ENCODE measurements at regions not wholly inside any gene's neighbourhood (a gene's known extent, or its start where the extent isn't known, plus 50 kb on each side); places are given as distances from the start of the nearest gene placed in this dataset.

DNA sequence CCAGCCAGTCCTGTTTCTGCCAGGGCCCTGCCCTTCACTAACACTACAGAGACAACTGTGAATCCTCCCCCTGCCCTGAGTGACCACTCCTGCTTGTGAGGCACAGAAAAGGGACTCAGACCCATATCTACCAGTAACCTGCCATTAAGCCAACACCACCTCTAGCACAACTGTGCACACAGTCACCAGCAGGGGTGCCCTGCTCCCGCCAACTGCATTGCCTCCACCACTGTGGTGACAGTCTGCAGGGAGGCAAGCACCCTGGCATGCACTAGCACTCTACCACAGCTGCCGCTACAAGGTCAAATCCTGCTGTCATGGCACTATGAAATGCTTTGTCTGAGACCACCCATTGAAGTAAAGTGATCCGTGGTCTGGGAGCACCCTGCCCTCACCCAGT, 1028.5 kb upstream of the CDH9 start:
- no peak overlapping the region for H3K4me2 ChIP-seq (ENCODE audit: low read length, poor library complexity, severe bottlenecking)
- H3K4ac ChIP-seq (ENCODE audit: low read depth in 1 of 2, low read length in 2 of 2), result no peak overlapping the region
- no peak overlapping the region for H2AK5ac ChIP-seq (ENCODE audit: low read length, severe bottlenecking)
- H3K36me3 ChIP-seq (ENCODE audit: control insufficient read depth in 1 of 2, insufficient read depth in 2 of 2, low read depth in 1 of 2, low read length in 2 of 2), result no peaks in the 10 kb centered on the region
- no peak overlapping the region for H4K8ac ChIP-seq (ENCODE audit: low read length)
- no peak overlapping the region for H2BK15ac ChIP-seq (ENCODE audit: low read depth, poor library complexity, severe bottlenecking)
- H2BK5ac ChIP-seq (ENCODE audit: low read depth, low read length, poor library complexity, severe bottlenecking), result no peak overlapping the region
- H2BK12ac ChIP-seq (ENCODE audit: low read length in 2 of 2), result no peak overlapping the region
- no peak overlapping the region for H3K9ac ChIP-seq (ENCODE audit: low read length)
- H2BK120ac ChIP-seq (ENCODE audit: low read depth, low read length), result no peak overlapping the region
- no peaks in the 10 kb centered on the region for H3K79me1 ChIP-seq (replicated peaks; ENCODE audit: low read length, poor library complexity, severe bottlenecking)
- no peaks in the 10 kb centered on the region for H3K27me3 ChIP-seq (ENCODE audit: control insufficient read depth in 1 of 2, insufficient read depth in 1 of 2, low read length in 2 of 2)
- H2AFZ ChIP-seq (ENCODE audit: low read depth, low read length), result no peak overlapping the region
- no peak for DNase-seq
- H3K18ac ChIP-seq (ENCODE audit: low read depth in 1 of 2, low read length in 2 of 2), result no peak overlapping the region
- no peak overlapping the region for H3K23ac ChIP-seq (ENCODE audit: low read length in 2 of 2)
- H3K4me1 ChIP-seq (ENCODE audit: control insufficient read depth, insufficient read depth, low read depth, low read length), result no peaks in the 10 kb centered on the region
- no peak overlapping the region for H3K4me3 ChIP-seq (ENCODE audit: insufficient read depth in 1 of 2, low read depth in 1 of 2, low read length in 2 of 2)
- H4K91ac ChIP-seq (ENCODE audit: low read length), result no peak overlapping the region
- no peak overlapping the region for H3K27ac ChIP-seq (ENCODE audit: low read length, poor library complexity, severe bottlenecking)
- H3K14ac ChIP-seq (ENCODE audit: low read length in 2 of 2), result no peak overlapping the region
- H3K9me3 ChIP-seq (ENCODE audit: control insufficient read depth, low read length), result no peaks in the 10 kb centered on the region
- 67% methylated on average over 3 of the region's 3 CpGs for WGBS

DNA sequence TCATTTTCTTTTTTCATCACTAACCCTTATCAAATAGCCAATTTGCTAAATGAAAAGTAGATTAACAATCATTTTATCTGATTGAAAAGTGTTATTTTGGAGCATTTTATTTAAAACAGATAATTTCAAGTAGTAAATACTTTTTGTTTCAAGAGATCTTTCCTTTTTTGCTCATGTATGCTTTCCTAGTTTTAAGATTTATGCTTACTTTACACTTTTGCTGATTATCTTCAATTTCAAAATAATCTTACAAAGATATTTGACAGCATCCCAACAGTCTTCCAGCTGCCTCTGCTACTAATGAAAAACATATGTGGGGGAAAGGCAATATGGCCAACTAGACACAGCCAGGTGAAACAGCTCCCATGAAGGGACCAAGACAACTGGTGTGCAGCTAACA, 1027.3 kb upstream of the CDH9 start:
- Histone ChIP-seq H2BK12ac (ENCODE audit: low read length in 2 of 2) (no peak overlapping the region), H4K8ac (ENCODE audit: low read length) (no peak overlapping the region), H2AFZ (ENCODE audit: low read depth, low read length) (no peak overlapping the region), H3K4me2 (ENCODE audit: low read length, poor library complexity, severe bottlenecking) (no peak overlapping the region), H3K14ac (ENCODE audit: low read length in 2 of 2) (no peak overlapping the region), H3K9me3 (ENCODE audit: control insufficient read depth, low read length) (no peaks in the 10 kb centered on the region), H2BK120ac (ENCODE audit: low read depth, low read length) (no peak overlapping the region), H3K4me1 (ENCODE audit: control insufficient read depth, insufficient read depth, low read depth, low read length) (no peaks in the 10 kb centered on the region), H3K4ac (ENCODE audit: low read depth in 1 of 2, low read length in 2 of 2) (no peak overlapping the region), H3K23ac (ENCODE audit: low read length in 2 of 2) (no peak overlapping the region), H3K36me3 (ENCODE audit: control insufficient read depth in 1 of 2, insufficient read depth in 2 of 2, low read depth in 1 of 2, low read length in 2 of 2) (no peaks in the 10 kb centered on the region), H3K18ac (ENCODE audit: low read depth in 1 of 2, low read length in 2 of 2) (no peak overlapping the region), H2AK5ac (ENCODE audit: low read length, severe bottlenecking) (no peak overlapping the region), H3K4me3 (ENCODE audit: insufficient read depth in 1 of 2, low read depth in 1 of 2, low read length in 2 of 2) (no peak overlapping the region), H2BK5ac (ENCODE audit: low read depth, low read length, poor library complexity, severe bottlenecking) (no peak overlapping the region), H4K91ac (ENCODE audit: low read length) (no peak overlapping the region), H3K27ac (ENCODE audit: low read length, poor library complexity, severe bottlenecking) (no peak overlapping the region), H3K27me3 (ENCODE audit: control insufficient read depth in 1 of 2, insufficient read depth in 1 of 2, low read length in 2 of 2) (no peaks in the 10 kb centered on the region), H3K79me1 (replicated peaks; ENCODE audit: low read length, poor library complexity, severe bottlenecking) (no peaks in the 10 kb centered on the region), H3K9ac (ENCODE audit: low read length) (no peak overlapping the region), H2BK15ac (ENCODE audit: low read depth, poor library complexity, severe bottlenecking) (no peak overlapping the region)
- no peak for DNase-seq

DNA sequence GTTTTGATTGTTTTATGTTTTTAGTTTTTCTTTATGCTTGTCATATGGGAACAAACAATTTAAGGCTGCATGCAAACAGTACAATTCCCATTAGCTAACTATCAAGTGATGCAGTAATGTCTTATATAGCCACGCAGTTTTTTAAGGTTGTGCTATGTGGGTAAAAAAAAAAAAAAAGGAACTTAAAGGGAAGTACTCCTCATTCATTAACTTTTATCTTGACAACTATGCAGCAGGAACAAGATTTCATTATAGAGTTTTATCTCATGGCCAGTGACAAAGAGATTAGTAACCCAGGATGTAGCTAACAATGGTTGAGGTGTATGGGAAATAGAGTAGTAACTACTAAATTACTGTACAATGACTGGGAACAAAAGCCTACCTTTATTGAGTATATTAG, 1008.2 kb upstream of the CDH9 start:
- no peak overlapping the region for H2AK5ac ChIP-seq (ENCODE audit: low read length, severe bottlenecking)
- no peak overlapping the region for H3K9ac ChIP-seq (ENCODE audit: low read length)
- H3K23ac ChIP-seq (ENCODE audit: low read length in 2 of 2), result no peak overlapping the region
- no CpG with 5 or more reads among the region's 1 CpG for WGBS
- H2BK5ac ChIP-seq (ENCODE audit: low read depth, low read length, poor library complexity, severe bottlenecking), result no peak overlapping the region
- no peaks in the 10 kb centered on the region for H3K79me1 ChIP-seq (replicated peaks; ENCODE audit: low read length, poor library complexity, severe bottlenecking)
- no peak overlapping the region for H3K4me2 ChIP-seq (ENCODE audit: low read length, poor library complexity, severe bottlenecking)
- H4K91ac ChIP-seq (ENCODE audit: low read length), result no peak overlapping the region
- H2AFZ ChIP-seq (ENCODE audit: low read depth, low read length), result no peak overlapping the region
- H3K27me3 ChIP-seq (ENCODE audit: control insufficient read depth in 1 of 2, insufficient read depth in 1 of 2, low read length in 2 of 2), result no peaks in the 10 kb centered on the region
- no peak overlapping the region for H3K4ac ChIP-seq (ENCODE audit: low read depth in 1 of 2, low read length in 2 of 2)
- H3K9me3 ChIP-seq (ENCODE audit: control insufficient read depth, low read length), result peaks cover 6% of the 10 kb centered on the region
- no peaks in the 10 kb centered on the region for H3K36me3 ChIP-seq (ENCODE audit: control insufficient read depth in 1 of 2, insufficient read depth in 2 of 2, low read depth in 1 of 2, low read length in 2 of 2)
- H3K4me3 ChIP-seq (ENCODE audit: insufficient read depth in 1 of 2, low read depth in 1 of 2, low read length in 2 of 2), result no peak overlapping the region
- H3K18ac ChIP-seq (ENCODE audit: low read depth in 1 of 2, low read length in 2 of 2), result no peak overlapping the region
- no peak overlapping the region for H3K27ac ChIP-seq (ENCODE audit: low read length, poor library complexity, severe bottlenecking)
- no peak overlapping the region for H2BK120ac ChIP-seq (ENCODE audit: low read depth, low read length)
- no peak for DNase-seq
- H4K8ac ChIP-seq (ENCODE audit: low read length), result no peak overlapping the region
- H3K4me1 ChIP-seq (ENCODE audit: control insufficient read depth, insufficient read depth, low read depth, low read length), result no peaks in the 10 kb centered on the region
- no peak overlapping the region for H2BK12ac ChIP-seq (ENCODE audit: low read length in 2 of 2)
- no peak overlapping the region for H2BK15ac ChIP-seq (ENCODE audit: low read depth, poor library complexity, severe bottlenecking)
- H3K14ac ChIP-seq (ENCODE audit: low read length in 2 of 2), result no peak overlapping the region

DNA sequence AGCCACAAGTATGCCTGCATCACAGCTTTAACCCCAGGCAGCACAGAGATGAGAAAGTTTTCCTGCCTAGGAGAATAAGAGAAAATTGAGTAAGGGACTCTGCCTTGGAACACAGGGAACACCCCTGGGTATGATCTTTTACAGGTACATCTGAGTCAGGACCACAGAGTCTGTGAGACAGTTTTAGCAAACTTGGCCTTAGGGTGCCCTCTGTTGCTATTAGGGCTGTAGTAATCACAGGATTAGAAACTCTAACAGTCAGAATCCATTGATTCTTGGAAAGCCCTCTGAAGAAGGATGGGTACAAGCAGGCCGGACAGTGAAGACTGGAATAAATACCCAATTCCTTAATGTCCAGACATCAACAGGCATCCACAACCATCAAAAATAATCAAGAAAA, 989.5 kb upstream of the CDH9 start:
- no peak overlapping the region for H2BK12ac ChIP-seq (ENCODE audit: low read length in 2 of 2)
- H2BK120ac ChIP-seq (ENCODE audit: low read depth, low read length), result no peak overlapping the region
- no peaks in the 10 kb centered on the region for H3K36me3 ChIP-seq (ENCODE audit: control insufficient read depth in 1 of 2, insufficient read depth in 2 of 2, low read depth in 1 of 2, low read length in 2 of 2)
- no peak overlapping the region for H4K91ac ChIP-seq (ENCODE audit: low read length)
- 100% methylated on average over 1 of the region's 1 CpG for WGBS
- no peak overlapping the region for H2BK5ac ChIP-seq (ENCODE audit: low read depth, low read length, poor library complexity, severe bottlenecking)
- no peak overlapping the region for H3K4me3 ChIP-seq (ENCODE audit: insufficient read depth in 1 of 2, low read depth in 1 of 2, low read length in 2 of 2)
- H3K4ac ChIP-seq (ENCODE audit: low read depth in 1 of 2, low read length in 2 of 2), result no peak overlapping the region
- no peaks in the 10 kb centered on the region for H3K27me3 ChIP-seq (ENCODE audit: control insufficient read depth in 1 of 2, insufficient read depth in 1 of 2, low read length in 2 of 2)
- no peaks in the 10 kb centered on the region for H3K79me1 ChIP-seq (replicated peaks; ENCODE audit: low read length, poor library complexity, severe bottlenecking)
- H2AFZ ChIP-seq (ENCODE audit: low read depth, low read length), result no peak overlapping the region
- no peak overlapping the region for H2AK5ac ChIP-seq (ENCODE audit: low read length, severe bottlenecking)
- no peak for DNase-seq
- H3K27ac ChIP-seq (ENCODE audit: low read length, poor library complexity, severe bottlenecking), result no peak overlapping the region
- H3K14ac ChIP-seq (ENCODE audit: low read length in 2 of 2), result no peak overlapping the region
- H3K9ac ChIP-seq (ENCODE audit: low read length), result no peak overlapping the region
- H3K4me1 ChIP-seq (ENCODE audit: control insufficient read depth, insufficient read depth, low read depth, low read length), result no peaks in the 10 kb centered on the region
- H3K18ac ChIP-seq (ENCODE audit: low read depth in 1 of 2, low read length in 2 of 2), result no peak overlapping the region
- no peak overlapping the region for H3K23ac ChIP-seq (ENCODE audit: low read length in 2 of 2)
- H4K8ac ChIP-seq (ENCODE audit: low read length), result no peak overlapping the region
- H3K4me2 ChIP-seq (ENCODE audit: low read length, poor library complexity, severe bottlenecking), result no peak overlapping the region
- no peak overlapping the region for H2BK15ac ChIP-seq (ENCODE audit: low read depth, poor library complexity, severe bottlenecking)
- peaks cover 33% of the 10 kb centered on the region for H3K9me3 ChIP-seq (ENCODE audit: control insufficient read depth, low read length)
